ENCODE measurements at regions not wholly inside any gene's neighbourhood (a gene's known extent, or its start where the extent isn't known, plus 50 kb on each side); places are given as distances from the start of the nearest gene placed in this dataset.
A peak's percentile ranks its signal among the peaks of the same experiment; 100 is the strongest.
"Not testable (repeated sequence)": the region's sequence is repeated elsewhere in the genome, so short reads cannot be mapped to it uniquely, and the experiment has no call there.

GRCh38 chr10:45056806-45057205 is 56.1 kb downstream of the ZNF22 start:
- DNase-seq; intact Hi-C loops (cut with DNase I): not testable (repeated sequence)

- intact Hi-C loops (cut with DNase I), result no loop called here
- no peak for DNase-seq
These were observed 57.9 kb downstream of the ZNF22 start for GRCh38 chr10:45058580-45058979.

GRCh38 chr10:45058992-45059561 is 58.4 kb downstream of the ZNF22 start:
- intact Hi-C loops (cut with DNase I), result no loop called here
- DNase-seq, result no peak

GRCh38 chr10:45059632-45060031 is 58.9 kb downstream of the ZNF22 start:
- intact Hi-C loops (cut with DNase I), result no loop called here
- DNase-seq, result no peak

GRCh38 chr10:45061982-45062381 is 61.3 kb downstream of the ZNF22 start:
- intact Hi-C loops (cut with DNase I), result no loop called here
- DNase-seq, result no peak

- intact Hi-C loops (cut with DNase I), result no loop called here
- no peak for DNase-seq
These were observed 63.0 kb downstream of the ZNF22 start for GRCh38 chr10:45063591-45064231.

- intact Hi-C loops (cut with DNase I), result no loop called here
These were observed 64.3 kb downstream of the ZNF22 start for GRCh38 chr10:45064998-45065397.

GRCh38 chr10:45071043-45071813 is 70.5 kb downstream of the ZNF22 start:
- no peak for DNase-seq
- intact Hi-C loops (cut with DNase I), result no loop called here

More at GRCh38 chr10:45064998-45065397, 64.3 kb downstream of the ZNF22 start:
- no peak for DNase-seq

- intact Hi-C loops (cut with DNase I), result no loop called here
- DNase-seq, result no peak
These were observed 74.5 kb downstream of the ZNF22 start for GRCh38 chr10:45075216-45075615.

- DNase-seq, result no peak
- intact Hi-C loops (cut with DNase I), result no loop called here
These were observed 75.2 kb downstream of the ZNF22 start for GRCh38 chr10:45075826-45076380.

- no peak for DNase-seq
- intact Hi-C loops (cut with DNase I), result no loop called here
These were observed 76.2 kb downstream of the ZNF22 start for GRCh38 chr10:45076891-45077290.

GRCh38 chr10:45080331-45080730 is 79.6 kb downstream of the ZNF22 start:
- intact Hi-C loops (cut with DNase I), result no loop called here
- no peak for DNase-seq

GRCh38 chr10:45082176-45082575 is 81.5 kb downstream of the ZNF22 start:
- intact Hi-C loops (cut with DNase I), result no loop called here
- no peak for DNase-seq

- intact Hi-C loops (cut with DNase I), result no loop called here
- DNase-seq, result peak in 7 of 10 donors; percentile 13 to 71 (median 22)
These were observed 91.2 kb downstream of the ZNF22 start for GRCh38 chr10:45091968-45092367.

GRCh38 chr10:45093945-45094344 is 93.2 kb downstream of the ZNF22 start:
- DNase-seq, result no peak
- intact Hi-C loops (cut with DNase I), result no loop called here

- intact Hi-C loops (cut with DNase I), result no loop called here
- no peak for DNase-seq
These were observed 94.6 kb downstream of the ZNF22 start for GRCh38 chr10:45095286-45095685.

- DNase-seq, result no peak
- intact Hi-C loops (cut with DNase I), result no loop called here
These were observed 95.3 kb downstream of the ZNF22 start for GRCh38 chr10:45096001-45096400.

- intact Hi-C loops (cut with DNase I), result no loop called here
- DNase-seq, result no peak
These were observed 99.7 kb downstream of the ZNF22 start for GRCh38 chr10:45100429-45100828.

- intact Hi-C loops (cut with DNase I), result no loop called here
- DNase-seq, result no peak
These were observed 104.0 kb downstream of the ZNF22 start for GRCh38 chr10:45104674-45105073.

- intact Hi-C loops (cut with DNase I); DNase-seq: not testable (repeated sequence)
These were observed 104.6 kb downstream of the ZNF22 start for GRCh38 chr10:45105309-45105708.

GRCh38 chr10:45106236-45106856 is 105.6 kb downstream of the ZNF22 start:
- intact Hi-C loops (cut with DNase I), result no loop called here
- no peak for DNase-seq

Measured in posterior cingulate gyrus (tissue), 11 donors.